Neural cell (in vitro differentiated cells): ENCODE measurements at regions not wholly inside any gene's neighbourhood (a gene's known extent, or its start where the extent isn't known, plus 50 kb on each side); places are given as distances from the start of the nearest gene placed in this dataset.

Experiments
- H2AFZ ChIP-seq: fragments of 200-600, 300-800 bp; sonication (generic), shearing (Covaris generic); 2 replicates; pipeline ENCODE4 v1.6.0; 2014; ENCODE audit warnings: low read depth, mild to moderate bottlenecking, antibody characterized with exemption, low read length, moderate library complexity
- H3F3A ChIP-seq: fragments of 200-600 bp; shearing (Covaris generic); 2 replicates; pipeline ENCODE4 v1.6.1; 2016; ENCODE audit warnings: mild to moderate bottlenecking, moderate library complexity, mixed read lengths, antibody characterized with exemption, low read length; ENCODE audit not compliant: insufficient read depth, poor library complexity, severe bottlenecking
- H3K27ac ChIP-seq: fragments of 200-600, 300-800 bp; sonication (generic), shearing (Covaris generic); 2 replicates; pipeline ENCODE4 v1.5.1; 2014; ENCODE audit warnings: mild to moderate bottlenecking, low read length, moderate library complexity
- H3K27me3 ChIP-seq: fragments of 300-800, 200-600 bp; sonication (generic), shearing (Covaris generic); 2 replicates; pipeline ENCODE4 v1.6.0; 2014; ENCODE audit warnings: mild to moderate bottlenecking, low read depth, low read length, moderate library complexity; ENCODE audit not compliant: insufficient read depth
- H3K36me3 ChIP-seq: fragments of 300-800, 200-600 bp; sonication (generic), shearing (Covaris generic); 2 replicates; pipeline ENCODE4 v1.5.1; 2014; ENCODE audit warnings: mild to moderate bottlenecking, antibody characterized with exemption, low read length, moderate library complexity; ENCODE audit not compliant: insufficient read depth
- H3K4me2 ChIP-seq: fragments of 300-800, 200-600 bp; sonication (generic), shearing (Covaris generic); 2 replicates; pipeline ENCODE4 v1.6.0; 2014; ENCODE audit warnings: mild to moderate bottlenecking, low read length
- H3K4me3 ChIP-seq: fragments of 300-800, 200-600 bp; sonication (generic), shearing (Covaris generic); 2 replicates; pipeline ENCODE4 v1.5.1; 2014; ENCODE audit warnings: mild to moderate bottlenecking, low read length, moderate library complexity
- H3K79me2 ChIP-seq: fragments of 200-600 bp; shearing (Covaris generic); replicated peaks from 2 replicates; pipeline ENCODE4 v1.6.0; 2014; ENCODE audit warnings: mild to moderate bottlenecking, low read length, moderate library complexity; ENCODE audit not compliant: insufficient read depth
- H3K9ac ChIP-seq: fragments of 300-800, 200-600 bp; sonication (generic), shearing (Covaris generic); 2 replicates; pipeline ENCODE4 v1.6.1; 2016; ENCODE audit warnings: mild to moderate bottlenecking, low read length, mixed read lengths
- H3K9me2 ChIP-seq: fragments of 200-600 bp; shearing (Covaris generic); 2 replicates; pipeline ENCODE4 v1.6.1; 2016; ENCODE audit warnings: mild to moderate bottlenecking, low read length, mixed read lengths; ENCODE audit not compliant: insufficient read depth
- H3K9me3 ChIP-seq: fragments of 200-600, 300-800 bp; sonication (generic), shearing (Covaris generic); 2 replicates; pipeline ENCODE4 v1.6.1; 2016; ENCODE audit warnings: mild to moderate bottlenecking, mixed run types, low read length, moderate library complexity, mixed read lengths
- H4K20me1 ChIP-seq: fragments of 200-600 bp; shearing (Covaris generic); 2 replicates; pipeline ENCODE4 v1.6.1; 2016; ENCODE audit warnings: mild to moderate bottlenecking, mixed run types; ENCODE audit not compliant: insufficient read depth
- EP300 ChIP-seq: fragments of 450-650 bp; conservative IDR thresholded peaks from 2 replicates; pipeline ENCODE4 v1.6.1; 2014; ENCODE audit warnings: antibody characterized with exemption, mild to moderate bottlenecking, moderate library complexity; ENCODE audit not compliant: poor library complexity, severe bottlenecking
- EZH2 ChIP-seq: fragments of 200-600, 300-800 bp; shearing (Covaris generic), sonication (generic); IDR thresholded peaks from 2 replicates; pipeline ENCODE4 v1.6.1; 2014; ENCODE audit warnings: antibody characterized with exemption, low read length, borderline replicate concordance, mild to moderate bottlenecking; ENCODE audit not compliant: insufficient read depth, poor library complexity, severe bottlenecking
- MXI1 ChIP-seq: fragments of 450-650 bp; conservative IDR thresholded peaks from 2 replicates; pipeline ENCODE4 v1.6.1; 2014; ENCODE audit warnings: antibody characterized with exemption, mild to moderate bottlenecking; ENCODE audit not compliant: poor library complexity, severe bottlenecking
- POLR2AphosphoS5 ChIP-seq: IDR thresholded peaks from 2 replicates; pipeline ENCODE4 v1.6.1; 2012
- RAD21 ChIP-seq: fragments of 450-650 bp; conservative IDR thresholded peaks from 2 replicates; pipeline ENCODE4 v1.6.1; 2014; ENCODE audit warnings: antibody characterized with exemption, mild to moderate bottlenecking, moderate library complexity
- SMC3 ChIP-seq: fragments of 450-650 bp; conservative IDR thresholded peaks from 2 replicates; pipeline ENCODE4 v1.6.1; 2014; ENCODE audit warnings: antibody characterized with exemption, mild to moderate bottlenecking, moderate library complexity; ENCODE audit not compliant: poor library complexity
- TAF1 ChIP-seq: IDR thresholded peaks from 2 replicates; pipeline ENCODE4 v1.6.1; 2012; ENCODE audit warnings: low read depth
- TF ChIP-seq, protein P1 (sequence below): fragments of 450-650 bp; IDR thresholded peaks from 2 replicates; pipeline ENCODE4 v1.5.1; 2014; ENCODE audit warnings: antibody characterized with exemption, mild to moderate bottlenecking, moderate library complexity; ENCODE audit not compliant: poor library complexity, severe bottlenecking
- TF ChIP-seq, protein P2 (sequence below): IDR thresholded peaks from 2 replicates; pipeline ENCODE4 v1.6.1; 2012; ENCODE audit warnings: borderline replicate concordance

GRCh38 chr11:131033151-131033651 lies 116.9 kb upstream of the SNX19 start:
- no peaks in the 10 kb centered on the region for H3K79me2 ChIP-seq
- TF ChIP-seq, protein P1, sequence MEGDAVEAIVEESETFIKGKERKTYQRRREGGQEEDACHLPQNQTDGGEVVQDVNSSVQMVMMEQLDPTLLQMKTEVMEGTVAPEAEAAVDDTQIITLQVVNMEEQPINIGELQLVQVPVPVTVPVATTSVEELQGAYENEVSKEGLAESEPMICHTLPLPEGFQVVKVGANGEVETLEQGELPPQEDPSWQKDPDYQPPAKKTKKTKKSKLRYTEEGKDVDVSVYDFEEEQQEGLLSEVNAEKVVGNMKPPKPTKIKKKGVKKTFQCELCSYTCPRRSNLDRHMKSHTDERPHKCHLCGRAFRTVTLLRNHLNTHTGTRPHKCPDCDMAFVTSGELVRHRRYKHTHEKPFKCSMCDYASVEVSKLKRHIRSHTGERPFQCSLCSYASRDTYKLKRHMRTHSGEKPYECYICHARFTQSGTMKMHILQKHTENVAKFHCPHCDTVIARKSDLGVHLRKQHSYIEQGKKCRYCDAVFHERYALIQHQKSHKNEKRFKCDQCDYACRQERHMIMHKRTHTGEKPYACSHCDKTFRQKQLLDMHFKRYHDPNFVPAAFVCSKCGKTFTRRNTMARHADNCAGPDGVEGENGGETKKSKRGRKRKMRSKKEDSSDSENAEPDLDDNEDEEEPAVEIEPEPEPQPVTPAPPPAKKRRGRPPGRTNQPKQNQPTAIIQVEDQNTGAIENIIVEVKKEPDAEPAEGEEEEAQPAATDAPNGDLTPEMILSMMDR: no peak
- TF ChIP-seq MXI1 (no peak), TAF1 (no peak), SMC3 (no peak), EP300 (no peak), POLR2AphosphoS5 (no peak), RAD21 (no peak), EZH2 (no peak)
- TF ChIP-seq, protein P2, sequence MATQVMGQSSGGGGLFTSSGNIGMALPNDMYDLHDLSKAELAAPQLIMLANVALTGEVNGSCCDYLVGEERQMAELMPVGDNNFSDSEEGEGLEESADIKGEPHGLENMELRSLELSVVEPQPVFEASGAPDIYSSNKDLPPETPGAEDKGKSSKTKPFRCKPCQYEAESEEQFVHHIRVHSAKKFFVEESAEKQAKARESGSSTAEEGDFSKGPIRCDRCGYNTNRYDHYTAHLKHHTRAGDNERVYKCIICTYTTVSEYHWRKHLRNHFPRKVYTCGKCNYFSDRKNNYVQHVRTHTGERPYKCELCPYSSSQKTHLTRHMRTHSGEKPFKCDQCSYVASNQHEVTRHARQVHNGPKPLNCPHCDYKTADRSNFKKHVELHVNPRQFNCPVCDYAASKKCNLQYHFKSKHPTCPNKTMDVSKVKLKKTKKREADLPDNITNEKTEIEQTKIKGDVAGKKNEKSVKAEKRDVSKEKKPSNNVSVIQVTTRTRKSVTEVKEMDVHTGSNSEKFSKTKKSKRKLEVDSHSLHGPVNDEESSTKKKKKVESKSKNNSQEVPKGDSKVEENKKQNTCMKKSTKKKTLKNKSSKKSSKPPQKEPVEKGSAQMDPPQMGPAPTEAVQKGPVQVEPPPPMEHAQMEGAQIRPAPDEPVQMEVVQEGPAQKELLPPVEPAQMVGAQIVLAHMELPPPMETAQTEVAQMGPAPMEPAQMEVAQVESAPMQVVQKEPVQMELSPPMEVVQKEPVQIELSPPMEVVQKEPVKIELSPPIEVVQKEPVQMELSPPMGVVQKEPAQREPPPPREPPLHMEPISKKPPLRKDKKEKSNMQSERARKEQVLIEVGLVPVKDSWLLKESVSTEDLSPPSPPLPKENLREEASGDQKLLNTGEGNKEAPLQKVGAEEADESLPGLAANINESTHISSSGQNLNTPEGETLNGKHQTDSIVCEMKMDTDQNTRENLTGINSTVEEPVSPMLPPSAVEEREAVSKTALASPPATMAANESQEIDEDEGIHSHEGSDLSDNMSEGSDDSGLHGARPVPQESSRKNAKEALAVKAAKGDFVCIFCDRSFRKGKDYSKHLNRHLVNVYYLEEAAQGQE: no peak
- H3K4me2 ChIP-seq: no peak overlapping the region
- H3K27me3 ChIP-seq: no peaks in the 10 kb centered on the region
- no peaks in the 10 kb centered on the region for H3K9me3 ChIP-seq
- no peak overlapping the region for H2AFZ ChIP-seq
- H3K9ac ChIP-seq: no peak overlapping the region
- no peak overlapping the region for H3K27ac ChIP-seq
- no peaks in the 10 kb centered on the region for H4K20me1 ChIP-seq
- H3K36me3 ChIP-seq: no peaks in the 10 kb centered on the region
- H3K9me2 ChIP-seq: no peaks in the 10 kb centered on the region
- no peaks in the 10 kb centered on the region for H3F3A ChIP-seq
- no peak overlapping the region for H3K4me3 ChIP-seq

GRCh38 chr11:131036514-131036913 lies 120.2 kb upstream of the SNX19 start:
- no peaks in the 10 kb centered on the region for H3K79me2 ChIP-seq
- no peaks in the 10 kb centered on the region for H3K9me3 ChIP-seq
- H3F3A ChIP-seq: no peaks in the 10 kb centered on the region
- H3K9me2 ChIP-seq: no peaks in the 10 kb centered on the region
- H3K36me3 ChIP-seq: no peaks in the 10 kb centered on the region
- no peak for TF ChIP-seq EZH2
- no peak for TF ChIP-seq EP300
- peak; percentile 66 for TF ChIP-seq POLR2AphosphoS5
- TF ChIP-seq RAD21: no peak
- no peaks in the 10 kb centered on the region for H3K27me3 ChIP-seq
- H3K9ac ChIP-seq: no peak overlapping the region
- no peak overlapping the region for H3K27ac ChIP-seq
- H3K4me3 ChIP-seq: no peak overlapping the region
- H2AFZ ChIP-seq: no peak overlapping the region
- no peak overlapping the region for H3K4me2 ChIP-seq
- no peaks in the 10 kb centered on the region for H4K20me1 ChIP-seq

- no peak overlapping the region for H3K9ac ChIP-seq
- H3K27me3 ChIP-seq: no peaks in the 10 kb centered on the region
- no peaks in the 10 kb centered on the region for H3K36me3 ChIP-seq
- H3F3A ChIP-seq: no peaks in the 10 kb centered on the region
- no peak overlapping the region for H3K27ac ChIP-seq
- H2AFZ ChIP-seq: no peak overlapping the region
- no peaks in the 10 kb centered on the region for H3K79me2 ChIP-seq
- no peak overlapping the region for H3K4me3 ChIP-seq
- H3K9me3 ChIP-seq: no peaks in the 10 kb centered on the region
- H3K4me2 ChIP-seq: no peak overlapping the region
- no peaks in the 10 kb centered on the region for H4K20me1 ChIP-seq
- TF ChIP-seq RAD21 (peak; percentile 38), SMC3 (no peak)
- H3K9me2 ChIP-seq: no peaks in the 10 kb centered on the region
These were observed 121.6 kb upstream of the SNX19 start for GRCh38 chr11:131037873-131038272.
